A673 (cell line): ENCODE measurements at regions not wholly inside any gene's neighbourhood (a gene's known extent, or its start where the extent isn't known, plus 50 kb on each side); places are given as distances from the start of the nearest gene placed in this dataset.

Source experiments
- CTCF ChIP-seq: fragments of 300-800, 200-600 bp; sonication (generic); conservative IDR thresholded peaks from 2 replicates; pipeline ENCODE4 v1.5.1; 2017; ENCODE audit warnings: low read depth, mild to moderate bottlenecking, antibody characterized with exemption, low read length, moderate library complexity, mixed read lengths
- EZH2 ChIP-seq: fragments of 200-600 bp; sonication (generic); IDR thresholded peaks from 2 replicates; pipeline ENCODE4 v1.6.1; 2017; ENCODE audit warnings: borderline replicate concordance, low read depth, mild to moderate bottlenecking, mixed read lengths, antibody characterized with exemption, low read length; ENCODE audit not compliant: poor library complexity, severe bottlenecking

DNA sequence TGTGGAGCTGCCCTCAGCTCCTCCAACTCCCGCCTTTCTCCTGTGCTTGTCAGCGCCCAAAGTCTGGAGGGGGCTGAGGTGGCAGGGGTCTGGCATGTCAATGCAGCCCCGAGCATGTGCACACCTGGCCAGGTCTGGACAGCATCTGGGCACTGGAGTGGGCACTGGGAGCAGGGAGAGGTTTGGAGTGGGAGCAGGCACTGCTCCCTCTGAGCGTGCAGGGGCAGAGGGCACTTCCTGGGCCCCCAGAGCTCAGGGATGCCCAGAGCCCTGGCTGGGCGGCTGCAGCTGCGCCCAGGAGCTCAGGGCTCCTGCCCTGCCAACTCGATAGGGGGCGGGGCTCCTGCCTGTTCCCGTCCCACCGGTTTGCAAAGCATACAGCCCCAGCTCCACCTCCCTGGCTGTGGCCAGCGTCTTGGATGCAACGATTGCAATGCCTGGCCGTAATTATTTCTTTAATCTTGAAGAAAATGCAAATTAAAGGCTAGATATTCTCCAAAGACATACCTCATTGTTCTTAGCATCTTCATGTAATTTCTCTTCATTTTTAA lies 57.4 kb upstream of the LDAH start:
- TF ChIP-seq CTCF: no peak
- no peak for TF ChIP-seq EZH2
